Fibroblast of peridontal ligament (primary cell): ENCODE measurements at regions not wholly inside any gene's neighbourhood (a gene's known extent, or its start where the extent isn't known, plus 50 kb on each side); places are given as distances from the start of the nearest gene placed in this dataset.

Experiments used
- DNase-seq: peaks from one replicate; pipeline ENCODE4 v3.0.0-alpha.2; 2010; ENCODE audit errors: extremely low read depth

DNA sequence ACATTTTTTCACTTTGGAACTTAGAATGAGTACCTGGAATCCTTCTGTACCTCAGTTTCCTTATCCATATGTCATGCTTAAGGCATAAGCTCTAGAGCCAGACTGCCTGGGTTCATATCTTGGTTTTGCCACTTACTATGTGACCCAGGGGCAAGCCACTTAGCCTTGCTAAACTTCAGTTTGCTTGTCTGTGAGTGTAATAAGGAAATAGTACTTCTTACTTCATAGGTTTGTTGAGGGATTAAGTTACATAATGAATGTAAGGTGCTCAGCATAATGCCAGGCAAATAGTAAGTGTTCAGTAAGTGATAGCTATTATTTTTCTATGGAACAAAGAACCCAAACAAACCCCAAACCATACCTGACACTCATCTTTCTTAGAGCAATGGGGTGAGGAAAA lies 225.1 kb downstream of the BCAT1 start:
- no peak for DNase-seq

DNA sequence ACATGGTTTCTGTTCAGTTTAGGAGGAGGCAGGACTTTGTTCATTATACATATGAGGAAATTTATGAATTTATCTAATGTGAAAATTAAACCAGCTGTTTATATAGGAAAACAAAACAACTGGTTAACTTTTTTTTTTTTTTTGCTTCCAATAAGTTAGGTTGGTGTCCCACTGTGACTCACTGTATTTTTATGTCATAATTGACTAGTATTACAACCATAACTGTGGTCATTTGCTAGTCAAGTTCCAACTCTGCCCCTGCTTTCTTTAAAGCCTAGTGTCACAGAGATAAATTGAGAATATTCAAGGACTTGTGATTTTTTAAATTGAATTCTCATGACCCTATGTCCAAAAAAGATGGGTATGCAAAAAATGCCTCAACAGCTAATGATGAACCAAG lies 227.7 kb downstream of the BCAT1 start:
- peak; percentile 12 for DNase-seq

GRCh38 chr12:24719293-24719721 lies 229.6 kb downstream of the BCAT1 start:
- DNase-seq, result peak; percentile 24

- no peak for DNase-seq
Observed at GRCh38 chr12:24718617-24719016, 230.3 kb downstream of the BCAT1 start.

- DNase-seq, result no peak
Observed at GRCh38 chr12:24714237-24714636, 234.7 kb downstream of the BCAT1 start.

GRCh38 chr12:24711056-24712008 lies 237.6 kb downstream of the BCAT1 start:
- no peak for DNase-seq

GRCh38 chr12:24709216-24709615 lies 239.7 kb downstream of the BCAT1 start:
- peak; percentile 8 for DNase-seq

DNA sequence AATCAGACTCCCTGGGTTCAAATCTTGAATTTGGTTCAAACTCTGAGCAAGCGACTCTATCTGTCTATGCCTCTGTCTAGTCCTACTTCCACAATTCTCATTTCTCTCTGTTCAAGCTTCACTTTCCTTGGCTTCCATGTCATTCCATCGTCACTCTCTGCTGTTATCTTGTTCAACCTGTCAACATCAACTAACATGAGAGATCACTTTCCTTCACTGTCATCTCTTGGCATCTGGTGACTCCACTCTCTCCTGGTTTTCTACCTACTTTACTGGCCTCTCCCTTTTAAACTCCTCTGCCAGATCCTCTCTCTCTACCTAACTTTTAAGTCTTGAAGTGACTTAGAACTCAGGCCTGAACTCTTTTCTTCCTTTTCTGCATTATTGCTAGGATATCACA lies 240.2 kb downstream of the BCAT1 start:
- no peak for DNase-seq

DNA sequence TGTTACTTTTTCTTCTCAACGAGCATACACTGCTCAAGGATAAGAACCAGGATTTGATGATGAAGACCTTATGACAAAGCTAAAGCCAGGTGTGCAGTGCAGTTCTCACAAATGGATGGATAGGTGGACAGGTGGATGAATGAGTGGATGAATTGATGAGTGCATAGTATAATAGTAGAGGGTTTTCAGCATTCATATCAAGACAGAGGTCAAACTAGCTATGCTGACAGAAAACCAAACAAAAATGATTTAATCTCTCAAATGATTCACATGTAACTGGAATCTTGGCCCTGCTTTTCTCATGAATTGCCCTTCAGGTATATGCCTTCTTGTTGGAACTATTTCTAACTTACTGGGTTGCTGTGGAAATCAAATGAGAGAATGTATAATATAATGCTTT lies 240.9 kb downstream of the BCAT1 start:
- no peak for DNase-seq

- DNase-seq, result no peak
Observed at GRCh38 chr12:24707334-24707733, 241.6 kb downstream of the BCAT1 start.

GRCh38 chr12:24705741-24706358 lies 243.1 kb downstream of the BCAT1 start:
- peak; percentile 4 for DNase-seq

GRCh38 chr12:24705216-24705615 lies 243.7 kb downstream of the BCAT1 start:
- DNase-seq, result no peak

GRCh38 chr12:24701343-24701742 lies 247.6 kb downstream of the BCAT1 start:
- no peak for DNase-seq

- no peak for DNase-seq
Observed at GRCh38 chr12:24698972-24699371, 249.9 kb downstream of the BCAT1 start.

GRCh38 chr12:24697769-24698168 lies 251.1 kb downstream of the BCAT1 start:
- DNase-seq, result no peak

- DNase-seq, result no peak
Observed at GRCh38 chr12:24697295-24697694, 251.6 kb downstream of the BCAT1 start.

- DNase-seq, result no peak
Observed at GRCh38 chr12:24696800-24697199, 252.1 kb downstream of the BCAT1 start.

- peak; percentile 16 for DNase-seq
Observed at GRCh38 chr12:24695657-24696329, 253.1 kb downstream of the BCAT1 start.

- DNase-seq, result no peak
Observed at GRCh38 chr12:24695103-24695502, 253.8 kb downstream of the BCAT1 start.

DNA sequence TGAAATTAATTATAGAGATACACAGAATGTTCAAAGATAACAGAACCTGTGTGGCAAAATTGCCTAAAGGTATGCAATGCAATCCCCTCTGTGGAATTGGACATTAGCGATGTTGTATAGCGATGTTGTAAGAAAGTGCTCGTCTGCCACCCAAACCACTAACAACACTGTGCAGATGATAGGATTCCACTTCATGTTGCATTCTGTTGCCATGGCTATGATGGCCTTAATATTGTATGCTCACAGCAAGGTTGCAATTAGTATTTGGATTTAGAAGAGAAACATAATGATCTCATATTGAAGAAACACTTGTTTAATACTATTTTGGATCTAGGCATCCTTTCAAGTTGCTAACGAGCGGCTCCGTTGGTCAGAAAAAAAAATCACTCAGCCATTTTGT lies 260.3 kb downstream of the BCAT1 start:
- DNase-seq, result no peak

- DNase-seq, result no peak
Observed at GRCh38 chr12:24681570-24681969, 267.3 kb downstream of the BCAT1 start.

- peak; percentile 5 for DNase-seq
Observed at GRCh38 chr12:24679126-24679525, 269.8 kb downstream of the BCAT1 start.

- DNase-seq, result no peak
Observed at GRCh38 chr12:24678436-24678835, 270.5 kb downstream of the BCAT1 start.
